Osteoblast (primary cell): ENCODE measurements at regions not wholly inside any gene's neighbourhood (a gene's known extent, or its start where the extent isn't known, plus 50 kb on each side); places are given as distances from the start of the nearest gene placed in this dataset.

Experiments
- DNase-seq: peaks from one replicate; pipeline ENCODE4 v3.0.0; 2011; ENCODE audit warnings: low spot score, mixed read lengths; ENCODE audit not compliant: insufficient read length; ENCODE audit errors: missing footprints
- H2AFZ ChIP-seq: 2 replicates; pipeline ENCODE4 v1.6.0; 2011; ENCODE audit warnings: mild to moderate bottlenecking, low read length
- H3K27ac ChIP-seq: 2 replicates; pipeline ENCODE4 v1.5.1; 2011; ENCODE audit warnings: mild to moderate bottlenecking, low read depth, low read length, moderate library complexity
- H3K27me3 ChIP-seq: 2 replicates; pipeline ENCODE4 v1.6.0; 2012; ENCODE audit warnings: mild to moderate bottlenecking, control low read depth, inconsistent platforms, low read length, moderate library complexity; ENCODE audit not compliant: insufficient read depth
- H3K36me3 ChIP-seq: 2 replicates; pipeline ENCODE4 v1.5.1; 2011; ENCODE audit warnings: mild to moderate bottlenecking, low read length, control low read depth, moderate library complexity; ENCODE audit not compliant: insufficient read depth
- H3K4me1 ChIP-seq: 2 replicates; pipeline ENCODE4 v1.5.1; 2011; ENCODE audit warnings: mild to moderate bottlenecking, low read length, control low read depth, moderate library complexity; ENCODE audit not compliant: insufficient read depth
- H3K4me2 ChIP-seq: 2 replicates; pipeline ENCODE4 v1.6.0; 2011; ENCODE audit warnings: mild to moderate bottlenecking, low read length; ENCODE audit not compliant: insufficient read depth
- H3K4me3 ChIP-seq: fragments of 200-600 bp; sonication (generic); 3 replicates; pipeline ENCODE4 v1.5.1; 2012; ENCODE audit warnings: mild to moderate bottlenecking, low read length, inconsistent platforms; ENCODE audit not compliant: insufficient read depth
- H3K79me2 ChIP-seq: 2 replicates; pipeline ENCODE4 v1.6.0; 2012; ENCODE audit warnings: mild to moderate bottlenecking, low read length, control low read depth, inconsistent platforms; ENCODE audit not compliant: insufficient read depth
- H3K9me3 ChIP-seq: 2 replicates; pipeline ENCODE4 v1.5.1; 2011; ENCODE audit warnings: low read depth, low read length, control low read depth
- H4K20me1 ChIP-seq: 2 replicates; pipeline ENCODE4 v1.6.0; 2012; ENCODE audit warnings: mild to moderate bottlenecking, low read length, control low read depth; ENCODE audit not compliant: insufficient read depth
- CTCF ChIP-seq: IDR thresholded peaks from 2 replicates; pipeline ENCODE4 v1.5.1; 2011; ENCODE audit warnings: mild to moderate bottlenecking, low read depth, low read length, moderate library complexity; ENCODE audit errors: extremely low read depth

- no peaks in the 10 kb centered on the region for H4K20me1 ChIP-seq
- no peak overlapping the region for H3K27ac ChIP-seq
- no peak overlapping the region for H2AFZ ChIP-seq
- no peaks in the 10 kb centered on the region for H3K36me3 ChIP-seq
- DNase-seq = no peak
- no peak overlapping the region for H3K4me3 ChIP-seq
- no peaks in the 10 kb centered on the region for H3K4me1 ChIP-seq
- H3K9me3 ChIP-seq = no peaks in the 10 kb centered on the region
- no peak overlapping the region for H3K4me2 ChIP-seq
- no peaks in the 10 kb centered on the region for H3K79me2 ChIP-seq
- no peaks in the 10 kb centered on the region for H3K27me3 ChIP-seq
- TF ChIP-seq CTCF = no peak
These were observed 246.8 kb upstream of the DCC start for GRCh38 chr18:52093171-52093570.

GRCh38 chr18:52118684-52119083 lies 221.3 kb upstream of the DCC start:
- no peaks in the 10 kb centered on the region for H3K79me2 ChIP-seq
- TF ChIP-seq CTCF = no peak
- H2AFZ ChIP-seq = no peak overlapping the region
- no peak overlapping the region for H3K4me3 ChIP-seq
- H3K4me1 ChIP-seq = no peaks in the 10 kb centered on the region
- no peak overlapping the region for H3K27ac ChIP-seq
- peaks cover 10% of the 10 kb centered on the region for H3K9me3 ChIP-seq
- no peak for DNase-seq
- H4K20me1 ChIP-seq = no peaks in the 10 kb centered on the region
- H3K36me3 ChIP-seq = no peaks in the 10 kb centered on the region
- H3K27me3 ChIP-seq = no peaks in the 10 kb centered on the region
- no peak overlapping the region for H3K4me2 ChIP-seq

GRCh38 chr18:52130624-52131301 lies 209.2 kb upstream of the DCC start:
- Histone ChIP-seq H3K79me2 (no peaks in the 10 kb centered on the region), H3K36me3 (no peaks in the 10 kb centered on the region), H3K27ac (no peak overlapping the region), H3K4me2 (no peak overlapping the region), H2AFZ (no peak overlapping the region), H3K4me3 (no peak overlapping the region), H3K27me3 (no peaks in the 10 kb centered on the region), H4K20me1 (no peaks in the 10 kb centered on the region), H3K9me3 (peaks cover 2% of the 10 kb centered on the region), H3K4me1 (no peaks in the 10 kb centered on the region)
- DNase-seq = no peak
- no peak for TF ChIP-seq CTCF

- H3K79me2 ChIP-seq = no peaks in the 10 kb centered on the region
- TF ChIP-seq CTCF = no peak
- no peak for DNase-seq
- H3K27ac ChIP-seq = no peak overlapping the region
- no peak overlapping the region for H3K4me3 ChIP-seq
- no peaks in the 10 kb centered on the region for H3K4me1 ChIP-seq
- peaks cover 2% of the 10 kb centered on the region for H3K9me3 ChIP-seq
- no peak overlapping the region for H3K4me2 ChIP-seq
- H4K20me1 ChIP-seq = no peaks in the 10 kb centered on the region
- H3K36me3 ChIP-seq = no peaks in the 10 kb centered on the region
- H2AFZ ChIP-seq = no peak overlapping the region
- no peaks in the 10 kb centered on the region for H3K27me3 ChIP-seq
These were observed 208.2 kb upstream of the DCC start for GRCh38 chr18:52131845-52132244.
